Activated naive CD4-positive, alpha-beta T cell treated with Interleukin-2 at 50 U/mL for 16 hours (primary cell): ENCODE measurements at regions not wholly inside any gene's neighbourhood (a gene's known extent, or its start where the extent isn't known, plus 50 kb on each side); places are given as distances from the start of the nearest gene placed in this dataset.

ENCODE experiments used
- DNase-seq: peaks from one replicate; pipeline ENCODE4 v3.0.0-alpha.2; 2020

GRCh38 chr6:90402831-90403192 is 106.2 kb upstream of the BACH2 start:
- no peak for DNase-seq

GRCh38 chr6:90401933-90402830 is 105.5 kb upstream of the BACH2 start:
- DNase-seq, result peak; percentile 28

- peak; percentile 57 for DNase-seq
Observed at GRCh38 chr6:90399970-90400369, 103.3 kb upstream of the BACH2 start.

- peak; percentile 88 for DNase-seq
Observed at GRCh38 chr6:90397929-90398674, 101.5 kb upstream of the BACH2 start.

GRCh38 chr6:90397047-90397446 is 100.4 kb upstream of the BACH2 start:
- no peak for DNase-seq

- peak; percentile 67 for DNase-seq
Observed at GRCh38 chr6:90393232-90393884, 96.7 kb upstream of the BACH2 start.

GRCh38 chr6:90390379-90390778 is 93.7 kb upstream of the BACH2 start:
- DNase-seq, result no peak

GRCh38 chr6:90388395-90388794 is 91.8 kb upstream of the BACH2 start:
- DNase-seq, result peak; percentile 54

GRCh38 chr6:90387826-90388225 is 91.2 kb upstream of the BACH2 start:
- no peak for DNase-seq

GRCh38 chr6:90387383-90387775 is 90.7 kb upstream of the BACH2 start:
- no peak for DNase-seq

- no peak for DNase-seq
Observed at GRCh38 chr6:90386399-90387382, 90.0 kb upstream of the BACH2 start.

GRCh38 chr6:90385759-90386313 is 89.2 kb upstream of the BACH2 start:
- no peak for DNase-seq

GRCh38 chr6:90384720-90385119 is 88.1 kb upstream of the BACH2 start:
- DNase-seq, result no peak

GRCh38 chr6:90383196-90383822 is 86.7 kb upstream of the BACH2 start:
- DNase-seq, result no peak

GRCh38 chr6:90382760-90383159 is 86.1 kb upstream of the BACH2 start:
- no peak for DNase-seq

- DNase-seq, result no peak
Observed at GRCh38 chr6:90375681-90376439, 79.2 kb upstream of the BACH2 start.

- no peak for DNase-seq
Observed at GRCh38 chr6:90374201-90374600, 77.6 kb upstream of the BACH2 start.

- no peak for DNase-seq
Observed at GRCh38 chr6:90372885-90373284, 76.2 kb upstream of the BACH2 start.

- no peak for DNase-seq
Observed at GRCh38 chr6:90372450-90372849, 75.8 kb upstream of the BACH2 start.

GRCh38 chr6:90370493-90370959 is 73.9 kb upstream of the BACH2 start:
- no peak for DNase-seq

- no peak for DNase-seq
Observed at GRCh38 chr6:90369651-90370050, 73.0 kb upstream of the BACH2 start.
